ENCODE measurements at regions not wholly inside any gene's neighbourhood (a gene's known extent, or its start where the extent isn't known, plus 50 kb on each side); places are given as distances from the start of the nearest gene placed in this dataset.

DNA sequence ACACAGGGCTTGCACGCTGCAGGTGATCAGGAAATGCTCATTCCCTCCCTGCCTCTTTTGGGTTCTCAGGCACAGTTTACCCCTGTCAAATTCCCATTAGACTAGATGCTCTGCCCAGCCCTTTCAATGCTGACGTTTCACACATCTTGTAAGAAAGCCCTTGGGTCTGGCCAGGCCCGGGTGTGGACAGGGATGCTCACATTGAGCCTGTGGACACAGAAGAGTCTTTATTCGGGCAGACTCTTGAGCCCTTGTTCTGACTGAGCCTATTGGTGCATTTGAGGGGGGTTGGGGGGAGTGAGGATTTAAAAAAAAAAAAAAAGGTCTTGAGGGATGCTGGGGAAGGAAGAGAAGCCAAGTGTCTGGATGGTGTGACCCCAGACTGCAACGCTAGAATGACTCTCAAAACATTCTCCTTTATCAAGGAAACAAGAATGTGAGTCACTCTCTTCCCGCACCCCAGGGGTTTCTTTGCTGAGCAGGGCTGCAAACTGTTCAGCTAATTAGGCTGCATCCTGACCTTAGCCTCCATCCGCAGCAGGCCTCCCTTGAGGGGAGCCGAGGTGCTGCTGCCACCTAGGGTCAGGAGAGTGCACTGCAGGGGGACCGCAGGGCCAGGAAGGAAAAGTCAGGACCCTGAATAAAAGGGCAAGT lies 53.6 kb upstream of the TMEM72 start:
- TF ChIP-seq ZNF274 (IDR thresholded peaks at IDR 0.05; ENCODE audit: low read depth, low read length) = no peak
- TF ChIP-seq YY1 (IDR thresholded peaks at IDR 0.05; ENCODE audit: insufficient read depth, insufficient read length) = no peak
- TF ChIP-seq SUZ12 (IDR thresholded peaks at IDR 0.05; ENCODE audit: extremely low read depth, insufficient read depth, insufficient read length) = no peak
